Fibroblast of pulmonary artery (primary cell): ENCODE measurements at regions not wholly inside any gene's neighbourhood (a gene's known extent, or its start where the extent isn't known, plus 50 kb on each side); places are given as distances from the start of the nearest gene placed in this dataset.

Experiments used
- DNase-seq: peaks from one replicate; pipeline ENCODE4 v3.0.0-alpha.2; 2010; ENCODE audit warnings: low read depth
- H3K4me3 ChIP-seq: replicated peaks from 2 replicates; pipeline ENCODE4 v1.5.1; 2011; ENCODE audit warnings: low read depth, mild to moderate bottlenecking, control low read depth, low read length, moderate library complexity
- CTCF ChIP-seq: IDR thresholded peaks from 2 replicates; pipeline ENCODE4 v1.5.1; 2011; ENCODE audit warnings: mild to moderate bottlenecking, control low read depth, low read length, inconsistent platforms; ENCODE audit errors: missing control alignments

- TF ChIP-seq CTCF, result no peak
- no peak for DNase-seq
- H3K4me3 ChIP-seq, result no peak overlapping the region
Measured at GRCh38 chr10:64468219-64468618, 947.0 kb downstream of the REEP3 start.

GRCh38 chr10:64476506-64476905 lies 955.3 kb downstream of the REEP3 start:
- H3K4me3 ChIP-seq, result no peak overlapping the region
- DNase-seq, result no peak
- no peak for TF ChIP-seq CTCF

GRCh38 chr10:64477791-64478190 lies 956.6 kb downstream of the REEP3 start:
- no peak overlapping the region for H3K4me3 ChIP-seq
- DNase-seq, result no peak
- no peak for TF ChIP-seq CTCF

GRCh38 chr10:64484811-64485330 lies 963.7 kb downstream of the REEP3 start:
- no peak for DNase-seq
- no peak overlapping the region for H3K4me3 ChIP-seq
- TF ChIP-seq CTCF, result no peak

GRCh38 chr10:64486149-64486548 lies 964.9 kb downstream of the REEP3 start:
- peak; percentile 35 for DNase-seq
- TF ChIP-seq CTCF, result no peak
- no peak overlapping the region for H3K4me3 ChIP-seq

GRCh38 chr10:64486901-64487300 lies 965.7 kb downstream of the REEP3 start:
- DNase-seq, result no peak
- TF ChIP-seq CTCF, result no peak
- no peak overlapping the region for H3K4me3 ChIP-seq

- no peak for TF ChIP-seq CTCF
- DNase-seq, result no peak
- H3K4me3 ChIP-seq, result no peak overlapping the region
Measured at GRCh38 chr10:64494901-64495300, 973.7 kb downstream of the REEP3 start.
